Endodermal cell (in vitro differentiated cells): ENCODE measurements at regions not wholly inside any gene's neighbourhood (a gene's known extent, or its start where the extent isn't known, plus 50 kb on each side); places are given as distances from the start of the nearest gene placed in this dataset.

Experiments
- DNase-seq: peaks from one replicate; pipeline ENCODE4 v3.0.0-alpha.2; 2017
- H3K27ac ChIP-seq: 2 replicates; pipeline ENCODE4 v1.5.1; 2013; ENCODE audit warnings: mild to moderate bottlenecking, low read depth, low read length, moderate library complexity
- H3K27me3 ChIP-seq: 2 replicates; pipeline ENCODE4 v1.6.1; 2013; ENCODE audit warnings: mild to moderate bottlenecking, low read length, moderate library complexity; ENCODE audit not compliant: insufficient read depth, control insufficient read depth, poor library complexity, severe bottlenecking
- H3K36me3 ChIP-seq: 2 replicates; pipeline ENCODE4 v1.7.0; 2013; ENCODE audit warnings: mild to moderate bottlenecking, low read length, moderate library complexity; ENCODE audit not compliant: control insufficient read depth, insufficient read depth
- H3K4me1 ChIP-seq: one replicate; pipeline ENCODE4 v1.7.0; 2013; ENCODE audit warnings: low read length; ENCODE audit not compliant: control insufficient read depth, insufficient read depth
- H3K4me3 ChIP-seq: 2 replicates; pipeline ENCODE4 v1.5.1; 2013; ENCODE audit warnings: mild to moderate bottlenecking, low read length, moderate library complexity
- H3K9ac ChIP-seq: 2 replicates; pipeline ENCODE4 v1.6.1; 2013; ENCODE audit warnings: mild to moderate bottlenecking, low read length, moderate library complexity; ENCODE audit not compliant: poor library complexity, severe bottlenecking; ENCODE audit errors: extremely low read depth
- H3K9me3 ChIP-seq: 2 replicates; pipeline ENCODE4 v1.6.1; 2013; ENCODE audit warnings: mild to moderate bottlenecking, low read length, moderate library complexity; ENCODE audit not compliant: control insufficient read depth
- H3K27ac Mint-ChIP-seq: 2 replicates; pipeline ENCODE4 v1.8.0; 2020; ENCODE audit warnings: mixed read lengths
- H3K27me3 Mint-ChIP-seq: 2 replicates; pipeline ENCODE4 v1.8.0; 2021; ENCODE audit warnings: mild to moderate bottlenecking, mixed read lengths; ENCODE audit not compliant: insufficient read depth
- H3K36me3 Mint-ChIP-seq: 2 replicates; pipeline ENCODE4 v1.8.0; 2020; ENCODE audit warnings: low read depth, mixed read lengths
- H3K4me1 Mint-ChIP-seq: 2 replicates; pipeline ENCODE4 v1.8.0; 2020; ENCODE audit warnings: mixed read lengths
- H3K4me3 Mint-ChIP-seq: 2 replicates; pipeline ENCODE4 v1.8.0; 2020; ENCODE audit warnings: mild to moderate bottlenecking, moderate library complexity, mixed read lengths
- H3K9me3 Mint-ChIP-seq: 2 replicates; pipeline ENCODE4 v1.8.0; 2020; ENCODE audit warnings: mild to moderate bottlenecking, mixed read lengths
- WGBS, 2 experiments: methylation state at CpG; one replicate each; pipeline versions ENCODE4 v1.1.5 to v1.1.7; 2013; ENCODE audit warnings: missing lambda C conversion rate in 2 of 2, mixed read lengths in 1 of 2; ENCODE audit not compliant: insufficient coverage in 1 of 2, insufficient read length in 1 of 2; 5-methylcytosine and 5-hydroxymethylcytosine counted together
- TF ChIP-seq, protein P1 (sequence below): fragments of 200-600 bp; sonication (generic); conservative IDR thresholded peaks from 2 replicates; pipeline ENCODE4 v1.5.0; 2021; ENCODE audit warnings: antibody characterized with exemption, mild to moderate bottlenecking

DNA sequence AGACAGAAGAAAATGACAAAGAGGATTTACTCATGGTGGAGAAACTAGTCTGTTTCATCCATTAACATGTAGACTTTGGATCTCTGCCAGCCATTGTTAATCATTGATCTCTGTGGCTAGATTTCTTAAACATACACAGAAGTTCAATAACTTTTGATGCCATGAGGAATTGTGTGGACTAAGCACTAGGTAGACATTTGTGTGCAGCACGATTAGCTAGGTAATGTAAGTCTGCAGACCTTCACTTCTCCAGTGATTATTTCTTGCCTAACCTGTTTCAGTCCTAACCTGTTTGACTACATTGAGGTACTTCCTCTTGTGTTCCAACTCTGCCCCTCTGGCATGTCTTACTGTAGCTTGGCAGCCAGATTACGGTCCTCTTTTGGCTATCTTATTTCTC, 928.5 kb upstream of the ROBO1 start:
- no peaks in the 10 kb centered on the region for H3K4me1 ChIP-seq
- Mint-ChIP-seq H3K36me3 (no peaks in the 10 kb centered on the region), H3K4me1 (no peaks in the 10 kb centered on the region), H3K9me3 (no peaks in the 10 kb centered on the region), H3K27me3 (no peaks in the 10 kb centered on the region), H3K27ac (no peak overlapping the region), H3K4me3 (no peak overlapping the region)
- no peaks in the 10 kb centered on the region for H3K36me3 ChIP-seq
- TF ChIP-seq, protein P1, sequence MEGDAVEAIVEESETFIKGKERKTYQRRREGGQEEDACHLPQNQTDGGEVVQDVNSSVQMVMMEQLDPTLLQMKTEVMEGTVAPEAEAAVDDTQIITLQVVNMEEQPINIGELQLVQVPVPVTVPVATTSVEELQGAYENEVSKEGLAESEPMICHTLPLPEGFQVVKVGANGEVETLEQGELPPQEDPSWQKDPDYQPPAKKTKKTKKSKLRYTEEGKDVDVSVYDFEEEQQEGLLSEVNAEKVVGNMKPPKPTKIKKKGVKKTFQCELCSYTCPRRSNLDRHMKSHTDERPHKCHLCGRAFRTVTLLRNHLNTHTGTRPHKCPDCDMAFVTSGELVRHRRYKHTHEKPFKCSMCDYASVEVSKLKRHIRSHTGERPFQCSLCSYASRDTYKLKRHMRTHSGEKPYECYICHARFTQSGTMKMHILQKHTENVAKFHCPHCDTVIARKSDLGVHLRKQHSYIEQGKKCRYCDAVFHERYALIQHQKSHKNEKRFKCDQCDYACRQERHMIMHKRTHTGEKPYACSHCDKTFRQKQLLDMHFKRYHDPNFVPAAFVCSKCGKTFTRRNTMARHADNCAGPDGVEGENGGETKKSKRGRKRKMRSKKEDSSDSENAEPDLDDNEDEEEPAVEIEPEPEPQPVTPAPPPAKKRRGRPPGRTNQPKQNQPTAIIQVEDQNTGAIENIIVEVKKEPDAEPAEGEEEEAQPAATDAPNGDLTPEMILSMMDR: no peak
- no peaks in the 10 kb centered on the region for H3K27me3 ChIP-seq
- no peak overlapping the region for H3K4me3 ChIP-seq
- 90 to 94% methylated on average over 2 of the region's 2 CpGs for WGBS, 2 experiments
- H3K9ac ChIP-seq: no peak overlapping the region
- no peak for DNase-seq
- H3K27ac ChIP-seq: no peak overlapping the region
- H3K9me3 ChIP-seq: no peaks in the 10 kb centered on the region

DNA sequence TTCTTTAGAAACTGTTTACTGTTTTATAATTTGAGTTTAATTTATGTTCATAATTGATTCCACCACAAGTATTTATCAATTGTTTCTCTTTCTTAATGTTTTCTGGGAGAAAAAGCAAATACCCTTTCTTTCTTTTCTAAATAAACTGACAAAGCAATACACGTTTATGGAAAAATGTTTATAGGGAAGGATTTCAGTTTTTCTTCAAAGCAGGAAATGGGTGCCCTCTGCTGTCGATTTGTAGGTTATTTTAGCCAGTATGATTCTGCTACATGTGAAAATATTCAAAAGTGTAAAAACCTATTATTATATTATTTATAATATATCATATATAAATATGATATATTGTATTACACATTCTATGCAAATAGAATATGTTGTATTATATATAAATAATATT, 921.0 kb upstream of the ROBO1 start:
- Histone ChIP-seq H3K27ac (no peak overlapping the region), H3K4me1 (no peaks in the 10 kb centered on the region), H3K9me3 (no peaks in the 10 kb centered on the region), H3K36me3 (no peaks in the 10 kb centered on the region), H3K27me3 (no peaks in the 10 kb centered on the region), H3K4me3 (no peak overlapping the region), H3K9ac (no peak overlapping the region)
- WGBS, 2 experiments: 17% methylated on average over 2 of the region's 2 CpGs; no CpG with 5 or more reads in 1 of the 2 experiments
- no peak for DNase-seq
- Mint-ChIP-seq H3K4me3 (no peak overlapping the region), H3K9me3 (no peaks in the 10 kb centered on the region), H3K36me3 (no peaks in the 10 kb centered on the region), H3K27me3 (no peaks in the 10 kb centered on the region), H3K4me1 (no peaks in the 10 kb centered on the region), H3K27ac (no peak overlapping the region)
- TF ChIP-seq, protein P1: peak; percentile 75

DNA sequence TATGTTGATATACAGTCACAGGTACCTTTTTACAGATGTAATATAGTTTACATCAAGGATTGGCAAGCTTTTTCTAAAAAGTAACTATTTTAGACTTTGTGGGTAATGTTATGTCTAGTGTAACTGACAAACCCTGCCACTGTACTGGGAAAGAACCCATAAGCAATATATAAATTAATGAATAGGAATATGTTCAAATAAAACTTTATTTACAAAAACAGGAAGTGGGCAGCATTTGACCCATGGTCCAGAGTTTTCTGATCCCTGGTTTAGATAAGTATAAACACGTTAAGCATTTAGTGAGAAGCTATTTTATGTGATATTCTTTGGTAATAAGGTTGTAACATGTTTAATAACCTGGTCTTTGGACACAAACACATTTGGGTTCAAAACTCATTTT, 915.2 kb upstream of the ROBO1 start:
- no peak overlapping the region for H3K9ac ChIP-seq
- no peak overlapping the region for H3K27ac ChIP-seq
- Mint-ChIP-seq H3K4me3 (no peak overlapping the region), H3K27ac (no peak overlapping the region), H3K4me1 (no peaks in the 10 kb centered on the region), H3K9me3 (no peaks in the 10 kb centered on the region), H3K27me3 (no peaks in the 10 kb centered on the region), H3K36me3 (no peaks in the 10 kb centered on the region)
- no peaks in the 10 kb centered on the region for H3K36me3 ChIP-seq
- TF ChIP-seq, protein P1: no peak
- H3K9me3 ChIP-seq: peaks cover 7% of the 10 kb centered on the region
- WGBS, 2 experiments: 84% methylated on average over 1 of the region's 1 CpG; no CpG with 5 or more reads in 1 of the 2 experiments
- no peaks in the 10 kb centered on the region for H3K4me1 ChIP-seq
- no peak for DNase-seq
- no peak overlapping the region for H3K4me3 ChIP-seq
- no peaks in the 10 kb centered on the region for H3K27me3 ChIP-seq
